DLD1 (cell line): ENCODE measurements at regions not wholly inside any gene's neighbourhood (a gene's known extent, or its start where the extent isn't known, plus 50 kb on each side); places are given as distances from the start of the nearest gene placed in this dataset.

Experiments
- in situ Hi-C: cut with HindIII; loops from 2 replicates; pipeline ENCODE4 v1.10.0; 2017; ENCODE audit warnings: low sequenced_read_pairs

DNA sequence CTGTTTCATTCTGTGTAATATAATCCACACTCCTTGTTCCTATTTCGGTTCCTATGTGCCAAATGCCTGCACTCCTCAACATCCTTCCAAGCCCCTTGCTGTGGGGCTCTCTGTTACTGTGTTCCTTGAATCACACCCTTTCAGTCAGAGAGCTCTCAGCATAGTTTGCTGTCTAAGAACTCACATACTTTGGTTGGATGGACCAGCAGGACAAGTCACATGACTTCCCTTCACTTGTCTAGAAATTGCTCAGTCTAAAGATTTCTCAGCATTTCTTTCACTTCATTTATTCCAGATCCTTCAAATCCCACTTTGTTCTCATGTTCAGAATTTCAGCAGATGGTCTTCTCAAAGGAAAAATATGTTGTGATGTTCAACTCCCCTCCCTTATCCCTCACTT lies 203.5 kb upstream of the PFN2 start:
- in situ Hi-C loops: no loop called here

DNA sequence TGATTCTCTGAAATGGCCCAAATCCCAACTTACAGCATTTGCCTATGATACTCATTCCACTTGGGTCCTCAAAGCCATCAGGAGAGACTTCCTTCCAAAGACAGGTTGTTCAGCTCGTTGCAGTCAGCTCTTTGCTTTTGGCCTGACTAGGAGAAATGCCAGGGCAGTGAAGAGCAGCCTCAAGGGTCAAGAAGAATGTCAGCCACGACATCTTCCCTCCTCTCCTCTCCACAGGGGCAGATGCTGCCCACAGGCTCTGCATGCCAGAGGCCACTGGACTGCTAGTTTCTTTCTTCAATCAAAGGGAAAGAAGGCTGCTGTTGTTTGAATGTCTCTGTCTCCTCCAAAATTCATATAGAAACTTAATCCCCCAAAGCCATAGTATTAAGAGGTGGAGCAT lies 201.7 kb upstream of the PFN2 start:
- in situ Hi-C loops: no loop called here

DNA sequence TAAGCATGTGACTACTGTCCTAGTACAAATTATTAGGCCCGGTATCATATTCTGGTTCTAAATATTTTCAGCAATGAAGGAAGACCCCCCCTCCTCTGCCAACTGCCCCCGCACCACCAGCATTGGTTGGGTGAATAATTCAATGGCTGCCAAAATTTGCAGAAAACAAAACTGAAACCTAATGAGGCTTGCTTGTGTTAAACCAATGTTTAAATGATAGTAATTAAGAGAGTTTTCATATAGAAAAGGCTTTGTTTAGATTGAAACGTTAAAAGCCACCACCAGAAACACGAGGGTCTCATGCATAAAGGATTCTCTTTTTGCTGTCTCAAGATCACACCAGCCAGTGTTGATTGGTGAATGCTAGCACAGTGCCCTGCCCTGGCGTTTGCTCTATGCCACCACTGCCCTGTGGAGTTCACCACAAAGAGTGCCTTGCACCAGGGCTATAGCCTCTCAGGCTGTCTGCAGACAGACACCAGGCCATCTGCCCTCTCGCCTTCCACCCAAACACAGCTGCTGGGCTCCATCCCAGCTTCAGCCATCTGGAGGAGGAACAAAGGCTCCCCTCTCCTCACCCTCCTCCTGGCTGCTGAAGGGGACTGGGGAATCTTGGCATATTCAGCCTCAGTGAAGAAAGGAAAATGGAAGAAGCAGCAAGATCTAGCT lies 200.3 kb upstream of the PFN2 start:
- in situ Hi-C loops: no loop called here

DNA sequence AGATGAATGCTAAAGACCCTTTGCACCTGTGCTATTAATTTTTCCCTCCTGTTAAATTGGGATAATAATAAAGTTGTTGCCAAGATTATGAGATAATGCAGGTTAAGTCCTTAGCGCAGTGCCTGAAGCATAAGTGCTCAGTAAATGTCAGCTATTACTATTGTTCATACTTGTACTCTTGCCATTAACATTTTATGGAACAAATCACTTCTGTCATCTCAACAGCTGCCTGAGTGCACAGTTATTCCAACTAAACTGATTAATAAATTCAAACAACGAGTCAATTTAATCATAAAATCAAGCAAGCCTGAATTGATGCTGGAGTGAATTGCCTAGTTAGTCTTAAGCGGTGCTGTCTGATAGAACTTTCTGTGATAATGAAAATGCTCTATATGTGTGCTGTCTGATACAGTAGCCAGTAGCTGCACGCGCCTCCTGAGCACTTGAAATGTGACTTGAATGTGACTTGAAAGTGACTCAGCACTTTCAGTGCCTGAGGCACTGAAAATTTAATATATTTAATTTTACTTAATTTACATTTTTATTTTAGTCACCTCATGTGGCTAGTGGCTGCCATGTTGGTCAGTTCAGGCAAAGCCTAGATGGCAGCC lies 198.7 kb upstream of the PFN2 start:
- in situ Hi-C loops: no loop called here

DNA sequence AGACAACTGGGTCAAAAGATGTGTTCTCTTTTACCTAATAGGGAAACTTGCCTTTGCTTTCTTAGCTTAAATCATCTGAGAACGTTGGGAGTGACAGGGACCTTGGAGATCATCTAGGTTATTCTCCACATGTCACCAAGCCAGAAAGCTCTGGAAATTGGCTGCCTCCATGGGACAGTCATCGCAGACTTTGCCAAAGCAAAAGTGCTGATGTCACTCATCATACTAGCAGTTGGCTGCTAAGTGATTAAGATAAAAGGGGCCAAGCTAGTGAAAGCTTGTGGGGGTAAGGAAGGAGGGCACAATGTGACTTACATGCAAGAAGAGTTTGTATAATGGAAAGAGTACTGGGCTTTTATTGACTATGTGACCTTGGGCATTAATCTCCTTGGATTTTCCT lies 198.0 kb upstream of the PFN2 start:
- in situ Hi-C loops: no loop called here

DNA sequence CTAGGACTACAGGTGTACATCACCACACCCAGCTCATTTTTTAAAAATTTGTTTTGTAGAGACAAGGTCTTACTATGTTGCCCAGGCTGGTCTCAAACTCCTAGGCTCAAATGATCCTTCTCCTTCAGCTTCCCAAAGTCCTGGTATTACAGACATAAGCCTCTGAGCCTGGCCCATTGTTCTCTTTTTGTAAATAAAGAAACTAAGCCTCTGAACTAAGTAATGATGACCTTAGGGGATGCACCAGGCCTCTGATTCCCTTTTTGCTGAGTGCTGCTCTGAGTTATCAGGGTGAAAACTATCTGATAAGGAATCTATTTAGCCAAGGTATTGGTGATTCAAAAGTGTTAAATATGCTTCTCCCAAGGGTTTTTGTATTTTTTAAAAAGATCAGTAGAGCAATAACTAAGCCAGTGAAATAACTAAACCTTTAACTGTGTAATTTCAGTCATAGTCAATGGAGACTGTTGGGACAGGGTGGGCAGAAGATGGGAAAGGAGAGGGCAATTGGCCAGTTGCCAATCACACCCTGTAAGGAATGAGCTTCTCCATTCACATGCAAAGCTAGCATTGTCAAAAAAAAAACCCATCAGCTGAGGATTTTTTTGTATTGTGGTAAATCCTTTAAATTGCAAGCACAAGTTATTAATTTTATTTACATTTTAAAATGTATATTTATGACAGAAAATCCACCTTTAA lies 194.8 kb upstream of the PFN2 start:
- in situ Hi-C loops: no loop called here

DNA sequence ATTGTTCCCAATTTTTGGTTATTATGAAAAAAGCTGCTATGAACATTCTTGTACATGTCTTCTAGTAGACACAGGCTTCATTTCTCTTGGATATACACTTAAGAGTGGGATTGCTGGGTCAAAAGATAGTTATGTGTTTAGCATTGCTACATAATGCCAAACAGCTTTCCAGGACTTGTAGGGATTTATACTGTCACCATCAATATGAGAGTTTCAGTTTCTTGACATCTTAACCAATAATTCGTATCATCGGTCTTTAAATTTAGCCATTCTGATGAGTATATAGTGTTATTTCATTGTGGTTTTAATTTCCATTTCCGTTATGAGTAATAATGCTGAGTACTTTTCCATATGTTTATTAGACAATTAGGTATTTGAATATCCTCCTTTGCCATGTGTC lies 190.3 kb upstream of the PFN2 start:
- in situ Hi-C loops: no loop called here

DNA sequence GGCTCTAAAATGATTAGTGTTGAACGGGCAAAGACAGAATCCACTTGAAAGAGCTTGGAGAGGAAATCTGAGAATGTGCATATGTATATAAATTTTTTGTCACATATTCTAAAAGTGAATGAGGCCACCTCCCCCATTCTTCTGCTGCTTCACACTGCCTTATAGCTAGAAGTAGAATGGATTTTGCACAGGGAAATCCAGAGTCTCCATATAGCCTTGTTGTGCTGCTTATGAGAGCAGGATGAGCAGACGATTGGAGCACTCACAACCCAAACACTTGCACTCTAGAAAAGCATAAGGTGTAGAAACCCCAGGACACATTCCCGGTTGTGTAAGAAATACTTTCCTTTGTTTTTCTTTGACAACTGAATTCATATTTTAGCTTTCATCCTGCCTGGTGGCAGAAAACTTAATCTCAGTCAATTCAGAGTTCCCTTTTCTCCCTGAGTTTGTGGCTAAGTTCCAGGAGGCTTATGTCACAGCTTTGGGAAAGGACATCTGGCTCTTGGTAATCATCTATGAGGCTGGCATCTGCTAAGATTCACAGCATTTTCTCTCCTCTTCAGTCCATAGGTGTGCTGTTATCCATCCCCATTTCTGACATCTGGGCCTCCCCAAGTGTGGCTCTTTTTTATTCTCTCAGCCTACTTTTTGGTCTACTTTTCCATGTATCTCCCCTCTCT lies 188.4 kb upstream of the PFN2 start:
- in situ Hi-C loops: no loop called here

DNA sequence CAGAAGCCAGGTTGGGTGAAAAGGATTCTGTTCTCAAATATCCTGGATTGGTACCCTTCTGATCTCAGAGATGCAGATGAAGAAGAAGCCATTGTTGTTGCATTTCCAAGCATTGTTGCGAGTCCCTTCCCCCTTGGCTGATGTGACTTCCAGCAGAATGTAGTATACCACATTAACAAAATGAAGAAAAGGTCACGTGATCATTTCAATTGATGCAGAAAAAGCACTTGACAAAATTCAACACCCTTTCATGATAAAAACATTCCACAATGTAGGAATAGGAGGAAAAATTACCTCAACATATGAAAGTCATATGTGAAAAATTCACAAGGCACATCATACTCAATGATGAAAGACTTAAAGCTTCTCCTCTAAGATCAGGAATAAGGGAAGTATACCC lies 181.9 kb upstream of the PFN2 start:
- in situ Hi-C loops: no loop called here

DNA sequence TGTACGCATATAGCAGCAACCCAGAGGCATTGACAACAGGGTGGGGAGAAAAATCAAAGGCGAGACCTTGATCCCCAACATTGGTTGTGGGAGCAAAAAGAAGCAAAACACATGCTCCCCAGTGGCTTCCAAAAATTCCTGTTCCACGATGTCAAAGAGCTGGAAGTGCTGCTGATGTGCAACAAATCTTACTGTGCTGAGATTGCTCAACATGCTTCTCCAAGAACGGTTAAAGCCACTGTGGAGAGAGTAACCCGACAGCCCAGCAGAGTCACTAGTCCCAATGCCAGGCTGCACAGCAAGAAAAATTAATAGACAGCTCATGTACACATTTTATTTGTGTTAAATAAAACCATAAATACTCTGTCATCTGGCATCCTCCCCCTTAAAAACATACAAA lies 179.9 kb upstream of the PFN2 start:
- in situ Hi-C loops: no loop called here

DNA sequence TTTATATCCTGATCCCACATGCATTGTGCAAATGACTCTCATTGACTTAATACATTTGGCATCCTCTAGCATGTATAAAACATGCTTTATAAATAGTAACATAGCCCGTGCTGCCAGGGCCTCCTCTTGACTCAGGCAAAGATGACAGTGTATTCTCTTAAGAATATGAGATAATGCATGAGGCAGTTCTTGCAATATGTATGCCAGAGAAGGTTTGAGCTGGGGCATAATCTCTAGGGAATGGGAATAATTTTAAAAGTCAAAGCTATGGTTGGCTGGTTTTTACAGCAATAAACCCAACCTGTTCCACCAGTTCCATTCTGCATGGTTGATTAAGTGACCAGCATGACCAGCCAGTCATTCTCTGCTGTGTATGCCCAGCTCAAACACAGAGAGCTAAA lies 179.0 kb upstream of the PFN2 start:
- in situ Hi-C loops: no loop called here

DNA sequence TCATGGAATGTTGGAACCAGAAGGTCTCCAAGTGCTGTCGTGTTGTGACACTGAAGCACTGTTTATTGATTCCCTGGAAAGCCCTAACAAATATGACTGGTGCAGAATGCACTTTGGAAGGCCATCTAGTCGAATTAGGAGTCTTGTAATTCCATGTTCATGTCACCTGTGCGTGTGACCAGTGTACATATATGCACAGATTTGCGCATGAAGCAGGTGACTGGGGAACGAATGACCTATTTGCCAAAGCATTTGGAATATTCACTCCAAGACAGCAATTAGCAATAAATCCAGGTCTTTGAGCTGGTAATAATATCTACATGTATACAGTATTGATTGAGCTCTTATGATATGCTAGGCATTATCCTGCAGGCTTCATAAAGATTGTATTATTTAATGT lies 177.5 kb upstream of the PFN2 start:
- in situ Hi-C loops: no loop called here

DNA sequence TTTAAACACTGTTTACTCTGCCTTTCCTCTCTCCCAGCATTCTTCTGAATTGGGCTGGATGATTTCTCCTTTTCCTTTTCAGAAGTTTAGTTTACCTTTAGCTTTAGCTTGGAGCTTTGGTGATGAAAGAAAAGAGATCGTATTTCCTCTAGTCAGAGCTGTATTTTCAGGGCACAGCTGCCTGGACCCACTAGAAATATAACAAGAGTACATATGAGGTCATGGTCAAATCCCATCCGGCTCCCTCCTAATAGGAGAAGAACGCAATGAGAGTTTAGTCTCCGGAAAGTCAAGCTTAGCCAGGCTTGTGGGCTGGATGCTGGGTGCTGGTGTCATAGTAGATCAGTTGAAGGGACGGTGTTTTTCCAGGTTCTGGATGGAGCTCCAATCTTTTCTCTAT lies 177.1 kb upstream of the PFN2 start:
- in situ Hi-C loops: no loop called here

DNA sequence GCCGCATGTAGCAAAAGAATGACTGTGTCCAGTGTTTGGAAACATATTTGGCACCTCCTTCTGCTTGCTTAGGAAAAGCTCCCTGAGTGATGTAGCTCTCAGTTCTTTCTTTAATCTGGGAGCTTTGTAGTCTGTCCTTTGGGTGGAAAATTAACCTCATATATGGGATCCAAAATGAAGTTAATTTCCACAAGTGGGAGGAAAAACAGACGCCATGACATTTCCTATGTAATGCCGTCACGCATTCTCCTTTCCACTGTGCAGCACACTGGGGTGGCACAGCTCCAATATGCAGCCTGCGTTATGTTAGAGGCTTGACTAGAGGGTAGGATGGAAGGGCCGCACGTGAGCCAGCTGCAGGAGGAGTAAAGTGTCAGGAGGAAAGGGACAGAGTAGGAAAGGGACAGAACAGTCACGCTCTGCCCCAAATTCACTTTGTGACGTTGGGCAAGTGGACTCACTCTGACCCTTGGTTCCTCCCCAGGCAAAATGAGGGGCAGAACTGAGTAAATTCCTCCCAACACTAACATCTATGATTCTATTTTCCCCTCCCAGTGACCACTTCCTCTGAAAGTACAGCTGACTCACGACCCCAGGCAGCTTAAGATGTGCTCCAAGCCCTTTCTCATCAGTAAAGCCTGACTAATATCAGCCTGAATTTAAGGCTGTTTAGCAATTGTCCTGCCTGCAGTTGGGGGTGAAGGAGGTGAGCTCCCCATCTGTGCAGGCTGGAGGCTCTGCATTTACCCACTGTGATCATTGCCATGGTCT lies 176.5 kb upstream of the PFN2 start:
- in situ Hi-C loops: no loop called here

DNA sequence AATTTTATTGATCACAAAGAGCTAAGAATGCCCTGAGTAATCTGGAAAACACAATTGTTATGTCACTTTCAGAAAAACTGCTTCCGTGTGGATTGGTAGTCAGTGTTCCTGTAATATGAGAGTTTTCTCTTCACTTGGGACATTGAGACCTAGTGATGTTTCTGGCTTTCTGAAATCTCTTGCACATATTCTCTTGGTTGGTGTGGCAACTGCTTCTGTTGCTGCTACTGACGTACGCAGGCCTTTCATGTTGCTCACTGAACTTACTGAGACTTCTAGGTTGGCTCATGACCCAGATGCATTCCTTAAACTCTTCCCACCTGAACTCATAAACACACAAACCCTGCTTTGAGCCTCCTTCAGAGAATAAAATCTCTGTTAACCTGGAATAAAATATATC lies 175.0 kb upstream of the PFN2 start:
- in situ Hi-C loops: no loop called here

DNA sequence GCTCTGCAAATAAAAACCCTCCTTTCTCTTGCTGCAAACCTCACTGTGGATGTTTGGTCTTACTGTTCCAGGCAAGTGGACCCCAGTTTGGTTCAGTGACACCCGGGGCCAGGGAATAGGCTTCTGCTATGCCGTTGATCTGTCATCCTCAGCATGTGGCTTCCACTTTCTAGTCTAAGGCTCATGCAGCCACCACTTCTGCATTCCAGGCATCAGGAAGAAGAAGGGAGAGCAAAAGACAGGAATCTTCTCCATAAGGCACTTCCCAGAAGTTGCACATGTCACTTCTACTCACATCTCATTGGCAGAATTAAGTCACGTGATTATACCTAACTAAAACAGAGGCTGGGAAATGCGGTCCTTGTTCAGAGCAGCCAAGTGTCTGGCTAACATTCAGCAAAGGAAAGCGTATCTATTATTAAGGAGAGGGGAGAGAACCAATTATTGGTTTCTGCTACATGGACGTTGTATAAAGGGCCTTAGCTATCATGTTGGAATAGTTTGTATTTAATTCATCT lies 173.6 kb upstream of the PFN2 start:
- in situ Hi-C loops: no loop called here

DNA sequence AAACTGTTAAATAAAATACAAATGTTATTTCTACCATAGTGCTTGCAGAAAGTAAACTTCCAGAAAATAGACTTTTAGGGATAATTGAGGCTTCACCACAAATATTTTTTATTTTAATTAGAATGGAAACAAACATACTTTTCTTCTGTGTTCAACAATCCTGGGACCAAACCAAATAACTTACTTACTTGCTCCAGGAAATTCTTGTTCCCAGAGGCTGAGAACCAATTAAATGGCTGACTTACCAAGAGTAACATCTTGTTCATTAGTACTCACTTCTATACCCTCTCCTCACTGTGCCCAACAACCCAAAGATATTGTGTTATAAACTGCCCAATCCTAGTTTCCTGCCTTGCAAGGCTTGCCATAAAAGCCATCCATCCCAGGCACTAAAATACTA lies 172.2 kb upstream of the PFN2 start:
- in situ Hi-C loops: no loop called here

DNA sequence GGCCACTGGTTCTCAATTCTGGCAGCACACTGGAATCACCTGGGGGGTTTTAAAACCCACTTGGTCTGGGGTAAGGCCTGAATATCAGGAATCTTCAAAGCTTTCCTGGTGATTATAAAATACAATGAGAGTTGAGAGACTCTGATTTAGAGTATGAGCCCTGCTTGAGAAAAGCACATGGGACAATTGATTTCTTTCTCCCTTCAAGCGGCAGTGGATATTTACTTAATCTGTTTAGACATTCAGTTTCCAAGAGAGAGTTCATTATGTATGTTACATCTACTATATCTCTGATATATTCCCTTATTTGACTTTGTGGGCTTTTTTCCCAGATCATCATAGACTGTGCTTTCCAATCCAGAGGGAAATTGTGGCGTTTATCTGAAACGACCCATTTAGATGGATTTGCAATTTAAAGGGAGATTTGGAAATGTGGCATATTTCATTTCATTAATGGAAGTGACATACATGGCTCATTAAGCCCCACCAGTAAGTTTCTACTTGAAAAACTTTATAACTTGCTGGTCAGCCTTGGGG lies 171.2 kb upstream of the PFN2 start:
- in situ Hi-C loops: no loop called here

DNA sequence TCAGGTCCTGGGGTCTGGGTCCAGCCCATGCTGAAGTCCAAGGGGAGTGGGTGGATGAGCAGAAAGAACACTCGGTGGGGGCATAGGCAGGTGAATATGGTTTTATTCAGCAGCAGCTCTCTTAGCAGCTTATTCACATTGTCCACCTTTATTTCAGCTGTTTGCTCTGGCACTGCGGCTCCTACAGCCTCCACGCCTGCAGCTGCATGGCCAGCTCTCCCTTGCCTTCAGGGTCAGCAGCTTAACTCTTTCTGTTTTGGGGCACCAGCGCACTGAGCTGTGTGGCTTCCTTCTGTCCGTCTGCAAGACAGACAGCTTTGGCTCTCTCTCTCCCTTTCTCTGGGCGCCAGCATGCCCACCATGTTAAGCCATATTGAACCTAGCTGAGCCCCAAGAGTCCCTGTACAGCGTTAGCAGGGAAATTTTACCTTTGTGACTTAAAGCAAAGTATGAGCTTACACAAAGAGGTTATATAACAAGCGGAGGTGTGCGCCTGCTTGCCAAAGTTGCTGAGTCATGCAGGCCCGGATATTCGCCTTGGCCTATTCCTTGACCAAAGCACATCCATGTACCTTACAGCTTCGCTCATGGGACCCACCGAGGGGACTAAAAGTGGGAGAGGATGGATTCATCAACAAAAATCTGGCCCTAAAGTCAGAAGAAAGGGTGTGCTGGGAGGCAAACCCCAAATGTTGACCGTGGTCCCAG lies 170.1 kb upstream of the PFN2 start:
- in situ Hi-C loops: no loop called here

DNA sequence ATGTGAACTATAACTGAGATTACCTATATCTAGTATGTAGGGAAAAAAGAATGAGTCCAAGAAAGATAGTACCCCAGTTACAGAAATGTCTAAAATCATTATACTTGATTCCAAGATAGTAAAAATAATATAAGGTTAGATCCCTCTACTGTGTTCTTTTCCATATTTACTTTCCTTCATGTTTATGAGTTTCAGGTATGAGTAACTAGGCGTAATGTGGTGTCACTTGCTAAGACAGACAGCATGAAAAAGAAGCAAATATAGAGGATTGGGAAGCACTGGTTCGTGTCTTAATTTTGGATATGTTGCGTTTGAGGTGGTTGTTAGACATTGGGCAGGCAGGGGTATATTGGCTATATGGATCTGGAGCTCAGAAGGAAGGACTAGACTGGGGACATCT lies 168.1 kb upstream of the PFN2 start:
- in situ Hi-C loops: no loop called here
